Epidermal melanocyte (primary cell): ENCODE measurements at regions not wholly inside any gene's neighbourhood (a gene's known extent, or its start where the extent isn't known, plus 50 kb on each side); places are given as distances from the start of the nearest gene placed in this dataset.

ENCODE experiments used
- DNase-seq: peaks from one replicate; pipeline ENCODE4 v3.0.0; 2011; ENCODE audit warnings: low spot score; ENCODE audit not compliant: insufficient read length

DNA sequence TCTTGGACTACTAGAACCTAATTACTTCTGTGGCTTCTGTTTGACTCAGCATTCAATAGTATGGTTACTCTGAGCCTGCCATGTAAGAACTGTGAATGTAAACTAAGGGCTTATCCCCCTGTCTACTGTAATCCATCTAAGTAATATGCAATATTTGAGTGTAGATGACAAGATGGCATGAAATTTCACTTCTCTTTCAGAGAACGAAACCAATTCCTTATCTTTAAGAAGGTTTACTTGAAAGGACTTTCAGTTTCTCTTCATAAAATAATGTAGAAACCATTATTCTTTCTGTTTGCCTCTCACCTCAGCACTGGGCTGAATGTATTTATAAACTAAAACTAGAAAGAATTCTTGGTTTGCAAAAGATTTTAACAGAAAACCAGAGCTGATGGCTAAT, 60.4 kb upstream of the ARID2 start:
- DNase-seq = no peak

DNA sequence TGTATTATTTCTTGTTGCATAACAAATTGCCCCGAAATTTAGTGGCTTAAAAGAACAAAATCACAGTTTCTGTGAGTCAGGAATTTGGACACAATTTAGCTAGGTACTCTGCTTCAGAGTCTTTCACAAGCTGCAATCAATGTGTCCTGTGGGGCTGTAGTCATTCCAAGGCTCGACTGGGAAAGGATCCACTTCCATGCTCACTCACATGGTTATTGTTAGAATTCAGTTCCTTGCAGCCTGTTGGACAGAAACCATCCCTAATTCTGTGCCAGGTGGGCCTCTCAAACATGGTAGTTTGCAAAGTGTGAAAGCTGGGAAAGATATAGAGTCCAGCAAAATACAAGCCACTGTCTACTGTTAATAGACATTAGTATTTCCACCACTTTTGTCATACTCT, 59.7 kb upstream of the ARID2 start:
- no peak for DNase-seq

DNA sequence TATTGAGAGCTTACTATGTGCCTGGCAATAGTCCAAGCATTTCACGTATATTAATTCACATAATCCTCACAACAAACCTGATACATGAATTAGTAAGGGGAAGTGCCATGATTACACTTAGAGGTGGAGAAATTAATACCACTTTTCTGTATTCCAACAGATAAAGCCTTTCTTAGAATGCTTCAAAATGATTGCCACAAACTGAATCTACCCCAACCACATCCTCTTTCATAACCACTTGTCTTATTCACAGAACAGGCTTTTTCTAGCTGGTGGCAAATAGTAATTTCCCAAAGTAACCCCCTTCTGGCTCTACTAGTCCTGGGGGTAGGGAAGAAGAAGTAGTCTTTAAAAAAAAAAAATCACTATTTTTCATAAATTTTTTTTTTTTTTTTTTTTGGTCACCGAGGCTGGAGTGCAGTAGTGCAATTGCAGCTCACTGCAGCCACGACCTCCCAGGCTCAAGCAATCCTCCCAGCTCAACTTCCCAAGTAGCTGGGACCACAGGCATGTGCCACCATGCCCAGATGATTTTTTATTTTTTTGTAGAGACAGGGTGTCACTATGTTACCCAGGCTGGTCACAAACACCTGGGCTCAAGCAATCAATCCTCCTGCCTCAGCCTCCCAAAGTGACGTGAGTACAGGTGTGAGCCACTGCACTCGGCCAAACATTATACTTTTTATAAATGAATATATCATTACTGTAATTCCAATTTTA, 59.0 kb upstream of the ARID2 start:
- no peak for DNase-seq

DNA sequence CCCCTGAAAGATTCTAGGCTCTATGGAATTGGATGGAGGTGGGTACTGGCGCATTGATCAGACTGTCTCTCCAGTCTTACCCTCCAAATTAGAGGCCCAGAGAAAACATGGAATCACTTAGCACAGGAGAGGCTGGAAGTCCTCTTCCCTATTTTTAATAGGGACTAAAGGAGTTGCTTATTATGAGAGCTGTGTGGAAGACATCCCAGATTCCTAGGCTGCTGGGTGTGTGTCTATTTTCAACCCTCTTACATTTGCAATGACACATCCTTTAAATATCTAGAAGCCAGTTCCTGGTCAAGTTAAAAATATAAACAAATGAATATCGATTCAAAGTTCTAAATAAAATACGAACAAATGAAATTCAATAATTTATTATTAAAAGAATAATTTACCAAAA, 58.3 kb upstream of the ARID2 start:
- no peak for DNase-seq

DNA sequence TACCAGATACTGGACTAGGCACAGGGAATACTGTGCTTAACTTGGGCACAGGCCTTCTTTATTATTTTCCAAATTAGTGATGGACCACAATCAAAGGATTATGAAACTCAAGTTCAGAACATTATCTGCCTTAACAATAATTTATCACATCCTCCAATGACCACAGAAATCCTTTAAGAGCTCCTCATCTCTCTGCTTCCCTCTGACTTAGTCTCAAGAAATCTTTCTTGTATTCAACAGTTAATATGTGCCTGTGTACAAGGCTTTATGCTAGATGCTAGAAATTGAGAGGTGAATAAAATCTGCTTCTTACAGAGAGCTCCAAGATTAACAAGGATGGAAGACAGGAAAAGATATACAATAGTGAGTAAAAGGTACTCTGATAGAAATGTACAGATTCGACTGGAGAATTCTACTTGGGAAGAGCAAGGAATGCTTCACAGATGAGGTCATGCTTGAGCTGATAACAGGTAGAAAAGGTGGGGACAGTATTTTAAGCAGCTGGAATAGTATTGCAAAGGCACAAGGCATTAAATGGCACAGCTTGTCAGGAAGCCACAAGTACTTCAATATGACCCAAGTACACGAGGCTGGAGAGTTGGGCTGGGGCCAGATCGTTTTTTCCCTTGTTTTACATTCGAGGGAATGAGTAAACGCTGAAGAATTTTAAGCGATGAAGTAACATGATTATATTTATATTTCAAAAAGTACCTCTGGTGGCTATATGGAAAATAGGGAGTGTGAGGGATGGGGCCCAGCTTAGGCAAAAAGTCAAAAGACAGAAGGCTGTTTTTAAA, 55.1 kb upstream of the ARID2 start:
- DNase-seq = no peak

DNA sequence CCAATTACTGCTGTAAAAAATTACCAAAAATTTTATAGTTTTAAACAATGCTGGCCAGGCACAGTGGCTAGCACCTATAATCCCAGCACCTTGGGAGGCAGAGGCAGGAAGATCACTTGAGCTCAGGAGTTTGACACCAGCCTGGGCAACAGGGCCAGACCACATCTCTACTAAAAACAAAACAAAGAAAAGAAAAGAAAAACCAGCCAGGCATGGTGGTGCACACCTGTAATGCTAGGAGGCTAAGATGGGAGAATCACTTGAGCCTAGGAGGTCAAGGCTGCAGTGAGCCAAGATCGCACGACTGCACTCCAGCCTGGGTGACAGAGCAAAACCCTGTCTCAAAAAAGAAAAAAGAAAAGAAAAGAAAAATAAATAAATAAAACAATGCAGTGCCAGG, 54.0 kb upstream of the ARID2 start:
- DNase-seq = no peak
